ENCODE measurements at regions not wholly inside any gene's neighbourhood (a gene's known extent, or its start where the extent isn't known, plus 50 kb on each side); places are given as distances from the start of the nearest gene placed in this dataset.

DNA sequence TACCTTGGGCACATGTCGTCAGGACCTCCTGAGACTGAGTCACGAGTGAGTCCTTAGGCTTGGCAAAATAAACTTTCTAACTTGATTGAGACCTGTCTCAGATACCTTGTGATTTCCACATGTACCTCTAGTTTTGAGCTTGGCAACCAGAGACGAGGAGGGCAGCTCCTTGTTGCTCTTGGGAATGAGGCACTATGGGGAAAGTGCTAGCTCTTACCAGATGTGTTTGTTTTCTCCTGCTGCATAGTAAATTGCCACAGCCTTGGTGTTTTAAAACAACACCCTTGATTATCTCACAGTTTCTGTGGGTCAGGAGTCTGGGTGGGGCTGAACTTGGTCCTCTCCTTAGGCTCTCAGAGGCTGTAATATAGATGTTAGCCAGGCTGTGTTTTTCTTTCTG lies 59.1 kb upstream of the MAML3 start:
- Histone ChIP-seq H3K27me3 (ENCODE audit: control insufficient read depth in 1 of 2, insufficient read depth in 2 of 2, low read length in 2 of 2) (no peaks in the 10 kb centered on the region), H3K36me3 (ENCODE audit: control insufficient read depth in 2 of 2, insufficient read depth in 2 of 2, low read length in 2 of 2) (no peaks in the 10 kb centered on the region), H3K9me3 (ENCODE audit: control insufficient read depth in 2 of 2, low read length in 2 of 2) (no peaks in the 10 kb centered on the region), H3K4me3 (ENCODE audit: low read length in 2 of 2) (no peak overlapping the region), H3K4me1 (ENCODE audit: control insufficient read depth, insufficient read depth, low read length) (no peaks in the 10 kb centered on the region), H3K27ac (ENCODE audit: low read length) (no peak overlapping the region), H3K9ac (ENCODE audit: low read length in 2 of 2) (no peak overlapping the region)

DNA sequence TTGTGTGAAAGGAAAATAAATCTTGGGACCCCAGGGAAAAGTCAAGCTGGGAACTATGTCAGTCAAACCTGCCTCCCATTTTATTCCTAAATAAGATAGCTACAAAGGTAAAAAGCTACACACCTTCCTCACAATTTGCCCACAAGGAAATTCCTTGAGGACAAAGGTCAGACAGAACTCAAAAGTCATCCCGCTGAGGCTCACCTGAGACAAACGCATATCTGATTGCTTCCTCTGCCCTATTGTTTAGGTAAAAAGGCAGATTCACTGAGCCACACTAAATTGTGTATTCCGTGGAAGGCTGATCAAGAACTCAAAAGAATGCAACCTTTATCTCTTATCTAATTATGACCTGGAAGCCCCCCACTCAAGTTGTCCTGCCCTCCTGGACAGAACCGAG lies 58.7 kb upstream of the MAML3 start:
- no peaks in the 10 kb centered on the region for H3K27me3 ChIP-seq (ENCODE audit: control insufficient read depth in 1 of 2, insufficient read depth in 2 of 2, low read length in 2 of 2)
- no peak overlapping the region for H3K4me3 ChIP-seq (ENCODE audit: low read length in 2 of 2)
- H3K27ac ChIP-seq (ENCODE audit: low read length), result no peak overlapping the region
- no peaks in the 10 kb centered on the region for H3K36me3 ChIP-seq (ENCODE audit: control insufficient read depth in 2 of 2, insufficient read depth in 2 of 2, low read length in 2 of 2)
- H3K9ac ChIP-seq (ENCODE audit: low read length in 2 of 2), result no peak overlapping the region
- H3K9me3 ChIP-seq (ENCODE audit: control insufficient read depth in 2 of 2, low read length in 2 of 2), result no peaks in the 10 kb centered on the region
- H3K4me1 ChIP-seq (ENCODE audit: control insufficient read depth, insufficient read depth, low read length), result no peaks in the 10 kb centered on the region

DNA sequence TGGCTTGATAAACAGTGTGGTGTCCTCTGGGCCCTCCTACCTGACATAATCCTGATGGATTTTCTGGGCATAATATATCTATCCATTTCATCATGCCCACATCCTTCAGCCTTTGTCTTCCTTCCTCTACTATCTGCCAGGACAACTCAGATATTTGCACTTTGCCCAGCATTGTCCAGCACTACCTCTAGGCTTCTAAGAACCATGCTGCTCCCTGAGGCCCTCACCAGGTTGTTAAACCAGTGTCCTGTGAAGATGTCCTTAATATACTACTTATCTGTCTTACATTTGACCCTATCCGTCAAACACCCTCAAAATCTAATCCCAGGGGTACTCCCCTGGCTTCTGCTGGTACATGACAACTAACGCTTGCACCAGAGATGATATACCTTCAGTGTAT lies 58.2 kb upstream of the MAML3 start:
- Histone ChIP-seq H3K27me3 (ENCODE audit: control insufficient read depth in 1 of 2, insufficient read depth in 2 of 2, low read length in 2 of 2) (no peaks in the 10 kb centered on the region), H3K4me3 (ENCODE audit: low read length in 2 of 2) (no peak overlapping the region), H3K27ac (ENCODE audit: low read length) (no peak overlapping the region), H3K4me1 (ENCODE audit: control insufficient read depth, insufficient read depth, low read length) (no peaks in the 10 kb centered on the region), H3K36me3 (ENCODE audit: control insufficient read depth in 2 of 2, insufficient read depth in 2 of 2, low read length in 2 of 2) (no peaks in the 10 kb centered on the region), H3K9ac (ENCODE audit: low read length in 2 of 2) (no peak overlapping the region), H3K9me3 (ENCODE audit: control insufficient read depth in 2 of 2, low read length in 2 of 2) (no peaks in the 10 kb centered on the region)

DNA sequence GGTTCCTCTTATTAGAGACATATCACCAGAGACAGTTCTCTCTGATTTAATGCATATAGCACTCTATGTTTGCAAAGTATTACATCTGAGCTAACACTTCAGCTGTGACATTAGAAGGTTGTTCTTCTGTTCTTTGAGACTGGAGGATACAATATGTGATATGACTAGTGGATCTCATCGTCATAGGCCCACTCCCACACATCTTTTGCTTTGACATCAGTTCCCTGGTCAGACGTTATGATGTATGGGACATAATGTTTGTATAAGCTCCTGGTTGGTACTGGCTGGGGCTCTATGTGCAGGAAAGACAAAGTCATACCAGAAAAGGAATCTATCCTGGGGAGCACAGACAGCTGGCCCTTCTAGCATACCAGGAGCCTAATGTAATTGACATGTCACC lies 57.7 kb upstream of the MAML3 start:
- no peaks in the 10 kb centered on the region for H3K9me3 ChIP-seq (ENCODE audit: control insufficient read depth in 2 of 2, low read length in 2 of 2)

DNA sequence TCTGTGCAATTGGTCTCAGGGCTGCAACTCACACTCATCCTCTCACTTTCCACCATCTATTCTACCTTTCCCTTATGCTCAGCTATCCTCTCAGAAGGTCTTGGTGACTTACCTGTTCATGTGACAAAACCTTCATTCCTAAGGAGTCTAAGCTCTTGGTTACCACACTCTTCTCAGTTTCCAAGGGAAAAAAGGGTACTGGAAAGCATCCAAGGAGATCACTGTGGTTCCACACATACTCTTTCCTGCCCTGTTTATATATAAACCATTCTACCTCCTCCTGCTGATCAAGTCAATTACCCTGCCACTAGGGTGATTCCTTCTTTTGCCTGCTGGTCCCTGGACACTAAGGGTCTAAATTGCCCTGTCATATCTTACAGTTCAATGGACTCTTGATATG lies 57.2 kb upstream of the MAML3 start:
- Histone ChIP-seq H3K36me3 (ENCODE audit: control insufficient read depth in 2 of 2, insufficient read depth in 2 of 2, low read length in 2 of 2) (no peaks in the 10 kb centered on the region), H3K27ac (ENCODE audit: low read length) (no peak overlapping the region), H3K4me1 (ENCODE audit: control insufficient read depth, insufficient read depth, low read length) (no peaks in the 10 kb centered on the region), H3K27me3 (ENCODE audit: control insufficient read depth in 1 of 2, insufficient read depth in 2 of 2, low read length in 2 of 2) (no peaks in the 10 kb centered on the region), H3K9ac (ENCODE audit: low read length in 2 of 2) (no peak overlapping the region), H3K4me3 (ENCODE audit: low read length in 2 of 2) (no peak overlapping the region), H3K9me3 (ENCODE audit: control insufficient read depth in 2 of 2, low read length in 2 of 2) (no peaks in the 10 kb centered on the region)

More for the DNA sequence above, 57.7 kb upstream of the MAML3 start:
- H3K9ac ChIP-seq (ENCODE audit: low read length in 2 of 2), result no peak overlapping the region
- no peak overlapping the region for H3K27ac ChIP-seq (ENCODE audit: low read length)
- H3K36me3 ChIP-seq (ENCODE audit: control insufficient read depth in 2 of 2, insufficient read depth in 2 of 2, low read length in 2 of 2), result no peaks in the 10 kb centered on the region
- no peaks in the 10 kb centered on the region for H3K27me3 ChIP-seq (ENCODE audit: control insufficient read depth in 1 of 2, insufficient read depth in 2 of 2, low read length in 2 of 2)
- H3K4me1 ChIP-seq (ENCODE audit: control insufficient read depth, insufficient read depth, low read length), result no peaks in the 10 kb centered on the region
- no peak overlapping the region for H3K4me3 ChIP-seq (ENCODE audit: low read length in 2 of 2)

DNA sequence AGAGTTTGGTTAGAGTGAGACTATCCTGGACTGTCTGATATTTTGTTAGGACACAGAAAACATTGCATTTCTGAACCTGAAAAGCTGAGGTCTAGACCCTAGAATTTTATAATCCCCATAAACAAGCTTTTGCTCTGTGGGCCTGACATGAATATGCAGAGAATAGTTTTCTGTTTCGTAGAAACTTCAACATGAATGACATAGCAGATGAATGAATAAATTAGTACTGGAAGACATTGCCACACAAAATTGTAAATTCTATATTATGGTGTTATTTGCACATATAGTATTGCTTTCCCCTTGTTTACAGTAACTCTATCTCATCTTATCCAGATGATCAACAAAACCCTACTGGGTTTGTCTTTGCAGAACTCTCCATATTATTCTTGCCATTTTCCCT lies 54.9 kb upstream of the MAML3 start:
- no peak overlapping the region for H3K27ac ChIP-seq (ENCODE audit: low read length)
- no peak overlapping the region for H3K4me3 ChIP-seq (ENCODE audit: low read length in 2 of 2)
- no peaks in the 10 kb centered on the region for H3K36me3 ChIP-seq (ENCODE audit: control insufficient read depth in 2 of 2, insufficient read depth in 2 of 2, low read length in 2 of 2)
- H3K9me3 ChIP-seq (ENCODE audit: control insufficient read depth in 2 of 2, low read length in 2 of 2), result no peaks in the 10 kb centered on the region
- H3K4me1 ChIP-seq (ENCODE audit: control insufficient read depth, insufficient read depth, low read length), result no peaks in the 10 kb centered on the region
- no peaks in the 10 kb centered on the region for H3K27me3 ChIP-seq (ENCODE audit: control insufficient read depth in 1 of 2, insufficient read depth in 2 of 2, low read length in 2 of 2)
- no peak overlapping the region for H3K9ac ChIP-seq (ENCODE audit: low read length in 2 of 2)

Measured in stomach smooth muscle (tissue), 2 donors.